ENCODE measurements at regions not wholly inside any gene's neighbourhood (a gene's known extent, or its start where the extent isn't known, plus 50 kb on each side); places are given as distances from the start of the nearest gene placed in this dataset.
"Not testable (repeated sequence)": the region's sequence is repeated elsewhere in the genome, so short reads cannot be mapped to it uniquely, and the experiment has no call there.

GRCh38 chr6:170043881-170044790, 246.7 kb downstream of the DLL1 start:
- no peak for DNase-seq (ENCODE audit: low read depth)

- no peak for DNase-seq (ENCODE audit: low read depth)
Observed at GRCh38 chr6:170043150-170043819, 247.6 kb downstream of the DLL1 start.

- no peak for DNase-seq (ENCODE audit: low read depth)
Observed at GRCh38 chr6:170042596-170043118, 248.2 kb downstream of the DLL1 start.

GRCh38 chr6:170042123-170042522, 248.8 kb downstream of the DLL1 start:
- no peak for DNase-seq (ENCODE audit: low read depth)

- no peak for DNase-seq (ENCODE audit: low read depth)
Observed at GRCh38 chr6:170041526-170041925, 249.4 kb downstream of the DLL1 start.

- DNase-seq (ENCODE audit: low read depth) = no peak
Observed at GRCh38 chr6:170040906-170041305, 250.0 kb downstream of the DLL1 start.

GRCh38 chr6:170040115-170040500, 250.8 kb downstream of the DLL1 start:
- DNase-seq (ENCODE audit: low read depth) = no peak

GRCh38 chr6:170039156-170040114, 251.4 kb downstream of the DLL1 start:
- DNase-seq (ENCODE audit: low read depth) = no peak

GRCh38 chr6:170038708-170039107, 252.2 kb downstream of the DLL1 start:
- DNase-seq (ENCODE audit: low read depth) = no peak

GRCh38 chr6:170038251-170038650, 252.6 kb downstream of the DLL1 start:
- no peak for DNase-seq (ENCODE audit: low read depth)

- DNase-seq (ENCODE audit: low read depth) = no peak
Observed at GRCh38 chr6:170037541-170038250, 253.2 kb downstream of the DLL1 start.

- DNase-seq (ENCODE audit: low read depth) = no peak
Observed at GRCh38 chr6:170036916-170037315, 254.0 kb downstream of the DLL1 start.

GRCh38 chr6:170036367-170036766, 254.5 kb downstream of the DLL1 start:
- not testable (repeated sequence) for DNase-seq (ENCODE audit: low read depth)

- DNase-seq (ENCODE audit: low read depth) = no peak
Observed at GRCh38 chr6:170035901-170036304, 255.0 kb downstream of the DLL1 start.

- no peak for DNase-seq (ENCODE audit: low read depth)
Observed at GRCh38 chr6:170035044-170035443, 255.8 kb downstream of the DLL1 start.

- DNase-seq (ENCODE audit: low read depth) = no peak
Observed at GRCh38 chr6:170034294-170034693, 256.6 kb downstream of the DLL1 start.

GRCh38 chr6:170033666-170034065, 257.2 kb downstream of the DLL1 start:
- DNase-seq (ENCODE audit: low read depth) = no peak

GRCh38 chr6:170032706-170033309, 258.1 kb downstream of the DLL1 start:
- no peak for DNase-seq (ENCODE audit: low read depth)

- DNase-seq (ENCODE audit: low read depth) = no peak
Observed at GRCh38 chr6:170032197-170032596, 258.7 kb downstream of the DLL1 start.

GRCh38 chr6:170031684-170032121, 259.2 kb downstream of the DLL1 start:
- no peak for DNase-seq (ENCODE audit: low read depth)
